ENCODE measurements at regions not wholly inside any gene's neighbourhood (a gene's known extent, or its start where the extent isn't known, plus 50 kb on each side); places are given as distances from the start of the nearest gene placed in this dataset.

DNA sequence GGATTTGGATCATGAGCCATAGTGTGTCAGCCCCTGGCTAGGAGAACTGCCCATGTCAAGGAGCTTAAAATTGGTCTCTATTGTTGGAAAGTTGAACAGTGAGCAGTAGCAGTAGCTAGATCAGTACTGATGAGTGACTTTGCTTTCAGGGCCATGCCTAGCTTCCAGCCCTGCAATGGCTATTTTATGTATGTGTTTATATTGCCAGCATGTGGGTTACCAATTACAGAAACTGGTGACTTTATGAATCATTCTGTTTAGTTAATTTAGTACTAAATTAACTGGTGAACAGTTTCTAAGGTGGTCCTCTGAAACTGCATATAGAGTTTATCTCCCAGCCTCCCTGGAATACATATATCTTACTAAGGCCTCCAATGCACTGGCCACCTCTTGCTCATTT lies 908.1 kb upstream of the ALCAM start:
- DNase-seq (ENCODE audit: low read depth): no peak
- TF ChIP-seq, protein P1, sequence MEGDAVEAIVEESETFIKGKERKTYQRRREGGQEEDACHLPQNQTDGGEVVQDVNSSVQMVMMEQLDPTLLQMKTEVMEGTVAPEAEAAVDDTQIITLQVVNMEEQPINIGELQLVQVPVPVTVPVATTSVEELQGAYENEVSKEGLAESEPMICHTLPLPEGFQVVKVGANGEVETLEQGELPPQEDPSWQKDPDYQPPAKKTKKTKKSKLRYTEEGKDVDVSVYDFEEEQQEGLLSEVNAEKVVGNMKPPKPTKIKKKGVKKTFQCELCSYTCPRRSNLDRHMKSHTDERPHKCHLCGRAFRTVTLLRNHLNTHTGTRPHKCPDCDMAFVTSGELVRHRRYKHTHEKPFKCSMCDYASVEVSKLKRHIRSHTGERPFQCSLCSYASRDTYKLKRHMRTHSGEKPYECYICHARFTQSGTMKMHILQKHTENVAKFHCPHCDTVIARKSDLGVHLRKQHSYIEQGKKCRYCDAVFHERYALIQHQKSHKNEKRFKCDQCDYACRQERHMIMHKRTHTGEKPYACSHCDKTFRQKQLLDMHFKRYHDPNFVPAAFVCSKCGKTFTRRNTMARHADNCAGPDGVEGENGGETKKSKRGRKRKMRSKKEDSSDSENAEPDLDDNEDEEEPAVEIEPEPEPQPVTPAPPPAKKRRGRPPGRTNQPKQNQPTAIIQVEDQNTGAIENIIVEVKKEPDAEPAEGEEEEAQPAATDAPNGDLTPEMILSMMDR (IDR thresholded peaks at IDR 0.05; ENCODE audit: insufficient read depth, low read depth, low read length, missing control alignments): no peak

DNA sequence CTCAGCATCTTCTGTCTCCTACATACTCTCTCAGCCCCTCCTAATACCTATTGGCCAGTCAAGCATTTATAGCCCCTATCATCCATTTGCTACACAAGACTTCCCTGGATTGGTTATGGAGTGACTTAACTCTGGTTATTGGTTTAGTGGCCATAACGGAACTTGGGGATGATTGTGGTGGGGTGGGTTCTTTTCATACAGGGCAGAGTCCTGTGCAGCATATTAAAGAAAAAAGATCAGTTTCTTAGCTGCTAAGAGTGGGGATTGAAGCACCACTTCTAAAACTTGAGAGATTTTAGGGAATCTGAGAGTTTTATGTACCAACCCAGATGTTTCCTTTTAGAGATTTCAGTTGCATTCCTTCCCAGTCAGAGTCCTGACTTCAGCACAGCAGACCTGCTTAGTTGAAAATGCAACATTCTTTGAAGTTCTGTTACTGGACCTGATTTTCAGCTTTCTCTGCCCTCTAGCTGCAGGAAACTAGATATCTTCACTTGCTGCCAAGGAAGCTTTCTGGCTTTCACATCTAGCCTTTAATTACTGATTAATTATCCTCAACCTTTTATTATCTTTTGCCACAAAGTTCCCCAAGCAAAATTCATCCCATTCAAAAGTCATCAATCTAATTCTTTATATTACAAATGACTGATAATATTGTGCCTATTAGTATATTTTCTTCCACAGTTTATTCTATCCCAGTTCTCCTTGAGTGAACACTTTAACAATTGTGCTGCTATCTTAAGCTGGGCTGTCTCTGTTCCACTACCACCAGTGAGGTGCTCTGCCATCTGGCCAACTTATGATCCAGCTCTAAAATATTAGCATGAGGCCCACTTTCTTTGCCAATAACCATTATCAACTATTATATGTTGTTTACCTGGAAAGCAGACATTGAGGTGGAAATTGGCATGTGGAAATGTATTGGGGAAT lies 906.0 kb upstream of the ALCAM start:
- no peak overlapping the region for H3K4me3 ChIP-seq (ENCODE audit: low read depth, low read length)
- TF ChIP-seq, protein P1 (IDR thresholded peaks at IDR 0.05; ENCODE audit: insufficient read depth, low read depth, low read length, missing control alignments): no peak
- DNase-seq (ENCODE audit: low read depth): peak; percentile 13

More for the DNA sequence above, 908.1 kb upstream of the ALCAM start:
- no peak overlapping the region for H3K4me3 ChIP-seq (ENCODE audit: low read depth, low read length)

DNA sequence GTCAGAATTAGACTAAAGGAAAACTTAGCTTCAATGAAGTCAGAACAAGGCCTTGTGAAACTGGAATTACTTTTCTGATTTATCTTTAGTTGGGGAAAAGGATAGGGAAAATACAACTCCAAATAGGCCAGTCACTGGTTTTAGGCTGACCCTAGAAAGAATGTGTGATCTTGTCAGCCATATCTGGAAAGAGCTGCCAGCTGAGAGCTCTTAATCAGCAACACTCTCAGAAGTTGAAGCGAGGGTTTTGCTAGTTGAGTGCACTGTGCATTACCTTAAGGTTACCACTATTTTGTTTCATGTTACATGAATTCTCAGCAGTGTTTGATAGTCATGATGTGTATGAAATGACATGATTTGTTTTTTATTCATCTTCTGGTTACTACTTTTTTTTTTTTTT lies 905.3 kb upstream of the ALCAM start:
- H3K4me3 ChIP-seq (ENCODE audit: low read depth, low read length): no peak overlapping the region
- DNase-seq (ENCODE audit: low read depth): no peak
- TF ChIP-seq, protein P1 (IDR thresholded peaks at IDR 0.05; ENCODE audit: insufficient read depth, low read depth, low read length, missing control alignments): no peak

DNA sequence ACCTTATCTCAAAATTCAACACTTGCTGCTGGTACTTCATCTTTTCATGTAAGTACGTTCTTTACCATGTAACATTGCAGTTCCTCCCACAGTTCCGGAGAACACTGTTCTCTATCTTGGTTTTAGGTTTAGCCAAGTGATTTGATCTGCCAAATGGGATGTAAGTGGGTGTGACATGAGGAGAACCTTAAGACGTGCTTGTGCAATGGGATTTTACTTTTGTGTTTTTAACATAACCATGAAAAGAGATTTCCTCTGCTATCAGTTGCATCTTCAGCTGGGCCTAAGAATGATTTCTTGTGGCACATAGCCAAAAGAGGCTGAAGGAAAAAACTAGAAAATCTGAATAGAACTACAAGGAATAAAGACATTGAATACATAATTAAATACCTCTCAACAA lies 894.5 kb upstream of the ALCAM start:
- TF ChIP-seq, protein P1 (IDR thresholded peaks at IDR 0.05; ENCODE audit: insufficient read depth, low read depth, low read length, missing control alignments): no peak
- no peak overlapping the region for H3K4me3 ChIP-seq (ENCODE audit: low read depth, low read length)
- DNase-seq (ENCODE audit: low read depth): no peak

DNA sequence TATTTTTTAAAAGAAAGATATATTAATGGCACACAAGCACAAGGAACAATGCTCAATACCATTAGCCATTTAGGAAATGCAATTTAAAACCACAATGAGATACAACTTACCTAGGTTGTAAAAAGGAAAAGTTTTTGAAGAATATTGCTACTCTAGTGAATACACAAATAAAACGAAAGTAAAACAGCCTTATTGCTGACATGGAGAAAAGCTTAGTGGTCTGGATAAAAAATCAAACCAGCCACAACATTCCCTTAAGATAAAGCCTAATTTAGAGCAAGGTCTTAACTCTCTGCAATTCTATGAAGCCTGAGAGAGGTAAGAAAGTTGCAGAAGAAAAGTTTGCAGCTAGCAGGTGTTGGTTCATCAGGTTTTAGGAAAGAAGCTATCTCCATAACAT lies 892.7 kb upstream of the ALCAM start:
- no peak overlapping the region for H3K4me3 ChIP-seq (ENCODE audit: low read depth, low read length)
- TF ChIP-seq, protein P1 (IDR thresholded peaks at IDR 0.05; ENCODE audit: insufficient read depth, low read depth, low read length, missing control alignments): no peak

DNA sequence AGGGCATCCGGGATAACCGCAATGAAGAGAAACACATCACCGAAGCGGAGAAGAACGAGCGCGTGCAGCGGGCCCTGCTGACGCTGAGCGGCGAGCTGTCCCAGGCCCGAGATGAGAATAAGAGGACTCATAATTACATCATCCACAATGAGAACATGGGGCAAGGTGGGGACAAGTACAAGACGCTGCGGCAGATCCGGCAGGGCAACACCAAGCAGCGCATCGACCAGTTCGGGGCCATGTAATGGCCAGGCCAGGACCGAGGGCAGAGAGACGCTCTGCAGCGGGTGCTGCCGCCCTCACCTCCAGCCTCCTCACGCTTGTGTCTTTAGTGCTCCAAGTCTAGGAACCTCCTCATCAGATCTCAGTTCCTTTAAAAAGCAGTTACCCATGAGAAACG lies 863.7 kb upstream of the ALCAM start:
- no peak overlapping the region for H3K4me3 ChIP-seq (ENCODE audit: low read depth, low read length)
- DNase-seq (ENCODE audit: low read depth): no peak
- TF ChIP-seq, protein P1 (IDR thresholded peaks at IDR 0.05; ENCODE audit: insufficient read depth, low read depth, low read length, missing control alignments): no peak

More for the DNA sequence above, 892.7 kb upstream of the ALCAM start:
- DNase-seq (ENCODE audit: low read depth): no peak
